HL-60/S4 treated with phorbol 12-myristate 13-acetate at 8.2 ng/mL for 4 days and 3 days (cell line): ENCODE measurements at regions not wholly inside any gene's neighbourhood (a gene's known extent, or its start where the extent isn't known, plus 50 kb on each side); places are given as distances from the start of the nearest gene placed in this dataset.

ENCODE experiments used
- in situ Hi-C: fragments of 300-500 bp; cut with MboI; formaldehyde crosslinking; loops from 2 replicates; pipeline ENCODE4 v1.15.0; 2022; ENCODE audit warnings: low sequenced_read_pairs

- in situ Hi-C loops = no loop called here
Measured at GRCh38 chr12:111057701-111058425, 137.5 kb upstream of the MYL2 start.

DNA sequence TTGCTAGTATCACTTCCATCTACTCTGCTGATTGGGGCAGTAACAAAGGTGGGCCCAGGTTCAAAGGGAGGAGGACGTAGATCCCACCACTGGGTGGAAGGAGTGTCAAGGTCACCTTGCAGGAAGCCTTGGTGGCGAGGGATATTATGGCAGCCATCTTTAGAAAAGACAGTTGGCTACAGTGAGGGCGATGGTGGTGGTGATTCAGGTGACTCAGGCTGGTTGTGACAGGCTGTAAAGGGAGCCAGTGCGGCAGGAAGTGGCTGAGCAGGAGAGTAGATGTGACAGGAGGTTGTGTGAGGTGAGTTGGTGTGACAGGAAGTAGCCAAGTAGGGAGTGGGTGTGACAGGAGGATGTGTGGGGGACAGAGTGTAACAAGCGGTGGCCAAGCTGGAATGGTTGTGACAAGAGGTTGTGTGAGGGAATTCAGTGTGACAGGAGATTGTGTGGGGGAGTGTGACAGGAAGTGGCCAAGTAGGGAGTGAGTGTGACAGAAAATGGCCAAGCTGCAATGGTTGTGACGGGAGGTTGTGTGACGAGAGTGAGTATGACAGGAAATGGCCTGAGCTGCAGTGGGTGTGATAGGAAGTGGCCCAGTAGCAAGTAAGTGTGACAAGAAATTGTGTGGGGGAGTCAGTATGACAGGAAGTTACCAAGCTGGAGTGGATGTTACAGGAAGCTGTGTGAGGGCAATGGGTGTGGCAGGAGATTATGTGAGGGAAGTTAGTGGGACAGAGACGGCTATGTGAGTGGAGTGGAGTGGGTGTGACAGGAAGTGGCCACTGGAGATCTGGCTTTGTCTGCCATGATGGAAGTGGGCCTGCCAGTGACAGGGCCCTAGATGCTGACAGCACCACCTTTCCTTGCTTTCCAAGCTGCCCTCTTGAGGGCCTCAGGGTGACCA lies 136.5 kb upstream of the MYL2 start:
- in situ Hi-C loops = no loop called here

GRCh38 chr12:111055181-111055880 lies 135.0 kb upstream of the MYL2 start:
- in situ Hi-C loops = no loop called here

GRCh38 chr12:111048991-111049390 lies 128.6 kb upstream of the MYL2 start:
- in situ Hi-C loops = no loop called here

GRCh38 chr12:111046896-111047295 lies 126.5 kb upstream of the MYL2 start:
- in situ Hi-C loops = no loop called here

- in situ Hi-C loops = no loop called here
Measured at GRCh38 chr12:111045941-111046340, 125.6 kb upstream of the MYL2 start.

DNA sequence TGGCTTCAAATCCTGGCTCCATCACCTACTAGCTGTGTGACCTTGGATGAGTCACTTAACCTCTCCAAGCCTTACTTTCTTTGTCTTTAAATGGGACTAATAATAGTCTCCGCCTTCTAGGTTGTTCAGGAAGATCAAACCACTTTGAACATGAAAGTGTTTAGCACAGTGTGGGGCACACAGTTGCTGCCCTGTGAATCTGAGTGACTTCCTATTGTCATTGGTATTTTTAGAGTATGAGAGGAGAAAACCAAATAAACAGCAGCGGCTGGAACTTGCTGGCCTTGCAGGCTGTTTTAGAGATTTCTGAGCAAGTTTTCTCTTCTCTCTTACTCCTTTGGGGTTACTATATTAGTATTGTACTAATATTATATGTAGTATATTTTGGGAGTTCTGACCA lies 120.7 kb upstream of the MYL2 start:
- in situ Hi-C loops = no loop called here

DNA sequence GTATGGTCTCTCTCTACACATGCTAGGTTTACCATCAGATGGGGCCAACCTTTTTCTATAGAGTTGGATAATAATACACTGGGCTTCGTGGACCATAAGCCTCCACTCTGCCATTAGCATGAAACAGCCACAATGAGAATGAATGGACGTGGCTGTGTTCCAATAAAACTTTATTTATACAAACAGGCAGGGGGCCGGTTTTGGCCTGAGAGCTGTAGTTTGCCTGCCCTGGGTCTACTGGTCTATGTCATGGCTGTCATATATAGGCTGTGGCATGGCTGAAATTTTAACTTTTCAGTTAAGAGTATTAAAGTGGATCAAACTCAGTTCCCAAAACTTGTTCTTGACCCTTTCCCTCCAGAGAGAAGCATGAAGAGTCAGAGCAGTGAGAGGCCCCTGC lies 120.3 kb upstream of the MYL2 start:
- in situ Hi-C loops = no loop called here

GRCh38 chr12:111038941-111039340 lies 118.6 kb upstream of the MYL2 start:
- in situ Hi-C loops = no loop called here

- in situ Hi-C loops = no loop called here
Measured at GRCh38 chr12:111038077-111038476, 117.7 kb upstream of the MYL2 start.

- in situ Hi-C loops = no loop called here
Measured at GRCh38 chr12:111037047-111037446, 116.7 kb upstream of the MYL2 start.

GRCh38 chr12:111035578-111036301 lies 115.4 kb upstream of the MYL2 start:
- in situ Hi-C loops = no loop called here

DNA sequence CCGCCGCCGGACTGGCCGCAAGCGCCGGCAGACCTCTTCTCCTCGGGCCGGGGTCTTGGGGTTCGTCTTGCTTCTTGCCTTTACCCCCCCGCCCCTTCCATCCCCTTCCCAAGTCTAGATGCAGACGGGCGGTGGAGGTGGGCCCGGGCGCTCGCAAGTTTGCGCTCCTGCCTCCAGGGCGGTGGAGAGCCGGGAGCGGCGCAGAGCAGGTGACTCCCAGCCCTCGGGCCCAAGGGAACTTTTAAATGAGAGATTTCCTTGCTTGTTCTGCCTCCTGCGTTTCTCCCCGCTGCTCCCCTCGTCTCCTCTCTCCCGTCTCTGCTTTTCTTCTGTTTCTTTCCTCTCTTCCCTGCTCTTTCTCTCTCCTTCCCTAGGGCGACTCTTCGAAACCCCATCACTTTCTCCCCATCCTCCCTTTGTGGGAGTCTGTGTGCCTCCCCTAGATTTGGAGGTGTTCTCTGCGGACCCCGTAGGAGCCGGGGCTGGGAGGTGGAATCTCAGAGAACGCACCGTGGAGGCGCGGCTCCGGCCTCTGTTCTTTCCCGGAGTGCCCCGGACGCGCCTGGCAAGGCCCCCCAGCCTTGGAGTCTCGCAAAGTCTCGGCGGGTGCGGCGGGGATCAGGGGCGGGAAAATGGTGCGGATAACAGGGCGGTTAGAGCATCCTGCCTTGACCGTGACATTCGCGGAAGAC lies 114.7 kb upstream of the MYL2 start:
- in situ Hi-C loops = no loop called here

DNA sequence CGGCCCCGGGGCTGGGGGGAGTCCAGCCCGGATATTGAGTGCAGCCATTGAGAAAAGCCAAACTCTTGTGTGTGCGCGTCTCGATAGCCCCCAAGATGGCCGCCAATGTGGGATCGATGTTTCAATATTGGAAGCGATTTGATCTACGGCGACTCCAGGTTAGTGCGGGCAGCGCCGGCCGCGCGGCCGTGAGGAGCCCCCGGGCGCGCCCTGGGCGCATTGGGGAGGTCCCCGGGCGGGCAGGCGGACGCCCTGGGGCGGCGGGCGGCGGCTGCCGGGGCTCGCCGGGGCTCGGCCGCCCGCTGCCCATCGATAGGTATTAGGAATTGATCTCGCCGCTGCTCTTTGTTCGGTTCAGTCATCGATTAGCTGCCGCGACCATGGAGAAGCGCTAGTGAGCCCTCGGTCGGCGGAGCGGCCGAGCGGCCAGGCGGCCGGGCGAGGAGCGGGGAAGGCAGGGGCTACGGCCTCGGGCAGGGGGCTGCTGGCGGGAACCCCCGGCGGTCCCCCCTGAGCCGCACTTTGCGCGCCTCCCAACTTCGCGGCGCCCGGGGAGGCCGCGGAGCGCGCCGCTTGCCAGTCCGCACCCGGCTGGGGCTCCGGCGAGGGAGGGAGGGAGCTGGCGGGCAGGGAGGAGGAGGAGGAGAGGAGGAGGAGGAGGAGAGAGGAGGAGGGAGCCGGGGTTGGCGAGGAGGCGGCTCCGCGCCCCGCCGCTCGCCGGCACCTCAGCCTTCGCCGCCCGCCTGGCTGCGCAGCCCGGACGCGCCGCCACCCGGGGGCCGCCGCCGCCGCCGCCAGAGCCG lies 113.9 kb upstream of the MYL2 start, which contains the start of gene CUX2:
Gene CUX2, plus strand, starts transcription at position 83 of the 803 bp plus-strand sequence.
- in situ Hi-C loops = no loop called here

DNA sequence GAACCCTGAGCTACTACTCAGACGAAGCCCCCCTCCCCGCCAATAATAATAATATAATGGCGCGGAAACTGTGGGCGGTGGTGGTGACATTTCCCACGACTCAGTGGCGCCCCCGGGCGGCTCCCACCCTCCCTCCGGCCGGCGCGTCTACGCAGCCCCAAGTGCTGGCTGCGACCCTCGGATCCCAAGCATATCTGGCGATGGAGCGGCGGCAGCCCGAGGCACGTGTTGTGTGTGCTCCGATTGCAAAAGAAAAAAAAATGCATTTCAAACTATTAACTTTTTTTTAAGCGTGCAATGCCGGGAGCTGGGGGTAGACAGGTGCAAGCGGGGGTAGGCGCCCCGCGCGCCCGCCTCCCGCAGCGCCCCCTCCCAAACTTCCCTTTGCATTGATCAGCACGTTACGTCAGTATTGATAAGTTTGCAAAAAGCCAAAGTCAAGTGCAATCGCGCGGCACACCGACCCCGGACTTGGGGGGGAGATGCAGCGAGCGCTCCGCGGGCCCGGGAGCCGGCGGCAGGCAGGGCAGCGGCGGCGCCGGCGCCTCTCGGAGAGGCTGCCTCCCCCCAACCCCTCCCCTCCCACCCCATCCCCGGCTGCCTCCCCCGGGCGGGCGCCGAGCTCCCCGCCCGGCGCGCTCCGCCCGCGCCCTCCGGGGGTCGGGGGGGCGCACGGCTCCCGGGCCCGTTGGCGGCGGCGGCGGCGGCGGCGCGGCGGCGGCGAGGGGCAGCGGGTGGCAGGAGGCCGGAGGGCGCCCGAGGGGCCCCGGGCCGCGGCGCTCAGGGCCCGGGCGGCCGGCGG lies 113.1 kb upstream of the MYL2 start:
- in situ Hi-C loops = no loop called here

GRCh38 chr12:111032591-111032919 lies 112.2 kb upstream of the MYL2 start:
- in situ Hi-C loops = no loop called here

DNA sequence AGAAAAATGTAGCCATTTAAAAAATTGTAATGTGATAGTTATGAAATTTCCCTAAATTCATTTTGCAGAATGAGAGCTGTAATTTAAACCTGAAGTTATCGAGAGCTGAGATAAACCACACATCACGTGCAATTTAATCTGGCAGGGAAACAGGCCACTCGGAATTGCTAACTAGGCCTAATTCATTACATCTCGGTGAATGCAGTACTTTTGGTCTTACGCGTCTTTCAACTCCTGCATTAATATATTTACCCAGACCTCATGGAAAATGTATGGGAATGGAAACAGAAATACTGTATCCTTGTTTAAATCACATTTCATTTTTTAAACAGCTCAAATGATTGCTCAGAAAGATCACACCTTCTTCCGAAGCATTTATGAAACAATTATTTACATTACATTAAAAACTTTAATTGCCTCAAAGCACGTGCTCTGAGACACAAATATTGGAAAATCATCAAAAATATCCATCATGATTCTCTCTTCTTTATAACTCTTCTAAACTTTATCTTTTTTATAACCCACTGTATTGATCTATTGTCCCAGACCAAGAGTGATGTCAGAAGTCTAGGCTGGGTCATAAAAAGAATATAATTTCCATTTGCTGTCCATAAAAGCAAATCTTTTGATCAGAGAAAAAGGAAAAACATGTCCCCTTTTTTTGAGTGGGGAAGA lies 111.7 kb upstream of the MYL2 start:
- in situ Hi-C loops = no loop called here

DNA sequence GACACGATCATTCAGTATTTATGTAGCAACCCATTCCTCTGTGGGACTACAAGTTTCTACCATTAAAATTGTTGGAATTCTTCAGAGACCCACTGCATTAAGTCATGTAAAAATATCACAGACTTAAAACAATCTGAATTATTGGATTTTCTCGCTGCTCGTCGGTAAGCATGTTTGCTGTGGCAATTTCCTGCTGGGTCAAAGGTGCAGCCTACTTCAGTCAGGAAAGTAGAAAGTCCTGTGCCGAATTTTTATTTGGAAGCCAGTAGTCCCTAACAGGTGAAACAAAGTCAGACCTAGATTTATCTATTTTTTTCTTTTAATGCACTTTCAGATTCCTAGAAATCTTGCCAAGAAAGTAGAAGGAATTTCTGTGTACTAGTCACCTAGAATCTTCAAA lies 110.4 kb upstream of the MYL2 start:
- in situ Hi-C loops = no loop called here
